KMS-11 (cell line): ENCODE measurements at regions not wholly inside any gene's neighbourhood (a gene's known extent, or its start where the extent isn't known, plus 50 kb on each side); places are given as distances from the start of the nearest gene placed in this dataset.

ENCODE experiments used
- H2AFZ ChIP-seq: fragments of 200-600 bp; sonication (generic); 2 replicates; pipeline ENCODE4 v1.6.1; 2016; ENCODE audit warnings: antibody characterized with exemption, mixed run types, low read depth
- H3K27ac ChIP-seq: fragments of 200-600 bp; sonication (generic); 2 replicates; pipeline ENCODE4 v1.6.1; 2016; ENCODE audit warnings: mild to moderate bottlenecking, mixed run types
- H3K27me3 ChIP-seq: fragments of 200-600 bp; sonication (generic); 2 replicates; pipeline ENCODE4 v1.6.1; 2017; ENCODE audit warnings: mild to moderate bottlenecking, low read depth, mixed run types, moderate library complexity; ENCODE audit not compliant: insufficient read depth
- H3K36me3 ChIP-seq: fragments of 200-600 bp; sonication (generic); 2 replicates; pipeline ENCODE4 v1.6.1; 2017; ENCODE audit warnings: mild to moderate bottlenecking, mixed run types; ENCODE audit not compliant: insufficient read depth
- H3K4me1 ChIP-seq: fragments of 200-600 bp; sonication (generic); 2 replicates; pipeline ENCODE4 v1.6.1; 2016; ENCODE audit warnings: mild to moderate bottlenecking, low read depth, mixed run types; ENCODE audit not compliant: poor library complexity, severe bottlenecking
- H3K4me2 ChIP-seq: fragments of 200-600 bp; sonication (generic); 2 replicates; pipeline ENCODE4 v1.7.0; 2016; ENCODE audit warnings: mild to moderate bottlenecking, mixed run types
- H3K4me3 ChIP-seq: fragments of 200-600 bp; sonication (generic); IDR thresholded peaks from 2 replicates; pipeline ENCODE4 v1.6.1; 2017; ENCODE audit warnings: low read depth, low read length, mixed read lengths; ENCODE audit not compliant: insufficient read depth
- H3K79me2 ChIP-seq: fragments of 200-600 bp; sonication (generic); 2 replicates; pipeline ENCODE4 v1.6.1; 2016; ENCODE audit warnings: low read depth, mixed run types; ENCODE audit not compliant: insufficient read depth
- H3K9ac ChIP-seq: fragments of 200-600 bp; sonication (generic); 2 replicates; pipeline ENCODE4 v1.6.1; 2016; ENCODE audit warnings: mild to moderate bottlenecking, mixed run types
- H4K20me1 ChIP-seq: fragments of 200-600 bp; sonication (generic); 2 replicates; pipeline ENCODE4 v1.6.1; 2016; ENCODE audit warnings: mild to moderate bottlenecking, mixed run types; ENCODE audit not compliant: insufficient read depth
- TF ChIP-seq, protein P1 (sequence below): fragments of 200-600 bp; sonication (generic); conservative IDR thresholded peaks from 2 replicates; pipeline ENCODE4 v1.6.1; 2017; ENCODE audit warnings: low read depth, mild to moderate bottlenecking, antibody characterized with exemption, low read length, moderate library complexity, mixed read lengths

GRCh38 chr9:28942941-28943340 lies 1369.7 kb upstream of the C9orf72 start:
- Histone ChIP-seq H3K4me2 (no peak overlapping the region), H3K4me3 (no peak overlapping the region), H3K9ac (no peak overlapping the region), H2AFZ (no peak overlapping the region), H4K20me1 (no peaks in the 10 kb centered on the region), H3K27me3 (no peaks in the 10 kb centered on the region), H3K36me3 (no peaks in the 10 kb centered on the region), H3K4me1 (no peaks in the 10 kb centered on the region), H3K79me2 (no peaks in the 10 kb centered on the region), H3K27ac (no peak overlapping the region)
- TF ChIP-seq, protein P1, sequence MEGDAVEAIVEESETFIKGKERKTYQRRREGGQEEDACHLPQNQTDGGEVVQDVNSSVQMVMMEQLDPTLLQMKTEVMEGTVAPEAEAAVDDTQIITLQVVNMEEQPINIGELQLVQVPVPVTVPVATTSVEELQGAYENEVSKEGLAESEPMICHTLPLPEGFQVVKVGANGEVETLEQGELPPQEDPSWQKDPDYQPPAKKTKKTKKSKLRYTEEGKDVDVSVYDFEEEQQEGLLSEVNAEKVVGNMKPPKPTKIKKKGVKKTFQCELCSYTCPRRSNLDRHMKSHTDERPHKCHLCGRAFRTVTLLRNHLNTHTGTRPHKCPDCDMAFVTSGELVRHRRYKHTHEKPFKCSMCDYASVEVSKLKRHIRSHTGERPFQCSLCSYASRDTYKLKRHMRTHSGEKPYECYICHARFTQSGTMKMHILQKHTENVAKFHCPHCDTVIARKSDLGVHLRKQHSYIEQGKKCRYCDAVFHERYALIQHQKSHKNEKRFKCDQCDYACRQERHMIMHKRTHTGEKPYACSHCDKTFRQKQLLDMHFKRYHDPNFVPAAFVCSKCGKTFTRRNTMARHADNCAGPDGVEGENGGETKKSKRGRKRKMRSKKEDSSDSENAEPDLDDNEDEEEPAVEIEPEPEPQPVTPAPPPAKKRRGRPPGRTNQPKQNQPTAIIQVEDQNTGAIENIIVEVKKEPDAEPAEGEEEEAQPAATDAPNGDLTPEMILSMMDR = no peak

GRCh38 chr9:28946648-28947047 lies 1373.4 kb upstream of the C9orf72 start:
- H3K27me3 ChIP-seq = no peaks in the 10 kb centered on the region
- TF ChIP-seq, protein P1 = no peak
- H3K9ac ChIP-seq = no peak overlapping the region
- no peak overlapping the region for H3K4me2 ChIP-seq
- no peaks in the 10 kb centered on the region for H4K20me1 ChIP-seq
- H3K79me2 ChIP-seq = no peaks in the 10 kb centered on the region
- H2AFZ ChIP-seq = no peak overlapping the region
- H3K4me1 ChIP-seq = no peaks in the 10 kb centered on the region
- H3K4me3 ChIP-seq = no peak overlapping the region
- H3K36me3 ChIP-seq = no peaks in the 10 kb centered on the region
- H3K27ac ChIP-seq = no peak overlapping the region

- Histone ChIP-seq H3K4me1 (no peaks in the 10 kb centered on the region), H4K20me1 (no peaks in the 10 kb centered on the region), H3K36me3 (no peaks in the 10 kb centered on the region), H3K4me2 (no peak overlapping the region), H3K27ac (no peak overlapping the region), H3K27me3 (no peaks in the 10 kb centered on the region), H3K9ac (no peak overlapping the region), H3K4me3 (no peak overlapping the region), H3K79me2 (no peaks in the 10 kb centered on the region), H2AFZ (no peak overlapping the region)
- TF ChIP-seq, protein P1 = no peak
Observed at GRCh38 chr9:28951945-28952344, 1378.7 kb upstream of the C9orf72 start.

- Histone ChIP-seq H3K79me2 (no peaks in the 10 kb centered on the region), H3K36me3 (no peaks in the 10 kb centered on the region), H3K4me1 (no peaks in the 10 kb centered on the region), H3K4me3 (no peak overlapping the region), H2AFZ (no peak overlapping the region), H3K27ac (no peak overlapping the region), H3K4me2 (no peak overlapping the region), H4K20me1 (no peaks in the 10 kb centered on the region), H3K9ac (no peak overlapping the region), H3K27me3 (no peaks in the 10 kb centered on the region)
- TF ChIP-seq, protein P1 = no peak
Observed at GRCh38 chr9:28956116-28956880, 1383.0 kb upstream of the C9orf72 start.
